NT2/D1 (cell line): ENCODE measurements at regions not wholly inside any gene's neighbourhood (a gene's known extent, or its start where the extent isn't known, plus 50 kb on each side); places are given as distances from the start of the nearest gene placed in this dataset.

Experiments
- DNase-seq: peaks from one replicate; pipeline ENCODE4 v3.0.0-alpha.2; 2011; ENCODE audit warnings: low read depth, low spot score
- H3K27me3 ChIP-seq: 2 replicates; pipeline ENCODE4 v1.6.0; 2011; ENCODE audit warnings: mild to moderate bottlenecking; ENCODE audit not compliant: insufficient read length, insufficient read depth
- H3K36me3 ChIP-seq: 2 replicates; pipeline ENCODE4 v1.6.1; 2011; ENCODE audit warnings: mild to moderate bottlenecking, low read length, mixed read lengths; ENCODE audit not compliant: insufficient read depth, insufficient read length
- H3K4me1 ChIP-seq: 2 replicates; pipeline ENCODE4 v1.5.1; 2011; ENCODE audit not compliant: insufficient read depth, insufficient read length
- H3K4me3 ChIP-seq: 2 replicates; pipeline ENCODE4 v1.5.1; 2011; ENCODE audit warnings: low read depth; ENCODE audit not compliant: insufficient read length
- H3K9ac ChIP-seq: 2 replicates; pipeline ENCODE4 v1.6.0; 2011; ENCODE audit warnings: low read depth; ENCODE audit not compliant: insufficient read length
- H3K9me3 ChIP-seq: 2 replicates; pipeline ENCODE4 v1.5.1; 2011; ENCODE audit warnings: mild to moderate bottlenecking, low read length; ENCODE audit not compliant: insufficient read depth
- SUZ12 ChIP-seq: IDR thresholded peaks from 2 replicates; pipeline ENCODE4 v1.6.1; 2011; ENCODE audit not compliant: insufficient read length, insufficient read depth; ENCODE audit errors: extremely low read depth
- YY1 ChIP-seq: IDR thresholded peaks from 2 replicates; pipeline ENCODE4 v1.6.1; 2011; ENCODE audit not compliant: insufficient read length, insufficient read depth
- ZNF274 ChIP-seq: IDR thresholded peaks from 2 replicates; pipeline ENCODE4 v1.6.1; 2011; ENCODE audit warnings: mild to moderate bottlenecking, low read depth, low read length

DNA sequence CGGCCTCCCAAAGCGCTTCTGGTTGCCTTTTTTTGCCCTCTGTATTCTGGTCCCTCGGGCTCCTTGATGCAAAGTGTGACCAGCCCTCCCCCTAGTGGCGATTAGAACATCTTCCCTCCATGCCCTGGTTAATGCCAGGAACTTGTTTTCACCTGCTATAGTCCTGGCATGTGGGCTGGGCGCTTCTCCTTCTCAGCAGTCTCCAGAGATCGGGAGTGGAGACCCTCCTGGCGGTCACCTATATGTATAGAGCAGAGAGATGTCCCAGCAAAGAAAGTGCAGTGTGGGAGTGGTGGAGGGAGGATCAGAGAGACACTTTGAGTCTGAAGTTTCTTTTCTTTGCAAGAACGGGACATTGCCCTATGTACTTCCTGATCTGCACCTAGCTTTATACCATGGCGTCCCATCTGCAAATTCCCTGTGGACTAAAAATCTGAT lies 264.1 kb downstream of the OTUD1 start:
- peak; percentile 85 for DNase-seq

DNA sequence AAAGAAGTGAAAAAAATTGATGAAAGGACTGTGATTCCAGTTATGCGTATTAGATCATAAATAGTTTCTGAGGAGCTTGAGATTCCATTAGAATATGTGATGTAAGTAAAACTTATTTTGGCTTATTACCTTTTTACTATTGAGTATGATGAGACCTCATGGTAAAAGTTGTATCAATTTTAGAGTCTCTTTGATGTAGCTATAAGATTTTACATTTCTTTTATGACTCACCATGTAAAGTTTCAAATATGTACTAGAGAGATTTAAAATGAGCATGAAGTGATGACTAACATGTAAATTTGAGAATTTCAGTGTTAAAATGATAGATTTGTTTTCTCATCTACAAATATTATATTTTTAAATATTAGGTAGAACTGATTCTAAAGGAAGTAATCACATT lies 276.5 kb downstream of the OTUD1 start:
- Histone ChIP-seq H3K9ac (no peak overlapping the region), H3K9me3 (no peaks in the 10 kb centered on the region), H3K27me3 (no peaks in the 10 kb centered on the region), H3K36me3 (no peaks in the 10 kb centered on the region), H3K4me3 (no peak overlapping the region), H3K4me1 (no peaks in the 10 kb centered on the region)
- no peak for DNase-seq
- TF ChIP-seq YY1 (no peak), SUZ12 (no peak), ZNF274 (no peak)

More for the DNA sequence above, 264.1 kb downstream of the OTUD1 start:
- Histone ChIP-seq H3K36me3 (no peaks in the 10 kb centered on the region), H3K4me1 (no peaks in the 10 kb centered on the region), H3K9me3 (peaks cover 25% of the 10 kb centered on the region), H3K9ac (no peak overlapping the region), H3K27me3 (peaks cover 24% of the 10 kb centered on the region), H3K4me3 (no peak overlapping the region)
- no peak for TF ChIP-seq SUZ12
- TF ChIP-seq ZNF274 = no peak
- TF ChIP-seq YY1 = no peak

- Histone ChIP-seq H3K9ac (no peak overlapping the region), H3K36me3 (no peaks in the 10 kb centered on the region), H3K4me1 (no peaks in the 10 kb centered on the region), H3K27me3 (no peaks in the 10 kb centered on the region), H3K4me3 (no peak overlapping the region), H3K9me3 (no peaks in the 10 kb centered on the region)
- no peak for DNase-seq
- TF ChIP-seq ZNF274 (no peak), SUZ12 (no peak), YY1 (no peak)
These were observed 279.0 kb downstream of the OTUD1 start for GRCh38 chr10:23717913-23718312.

DNA sequence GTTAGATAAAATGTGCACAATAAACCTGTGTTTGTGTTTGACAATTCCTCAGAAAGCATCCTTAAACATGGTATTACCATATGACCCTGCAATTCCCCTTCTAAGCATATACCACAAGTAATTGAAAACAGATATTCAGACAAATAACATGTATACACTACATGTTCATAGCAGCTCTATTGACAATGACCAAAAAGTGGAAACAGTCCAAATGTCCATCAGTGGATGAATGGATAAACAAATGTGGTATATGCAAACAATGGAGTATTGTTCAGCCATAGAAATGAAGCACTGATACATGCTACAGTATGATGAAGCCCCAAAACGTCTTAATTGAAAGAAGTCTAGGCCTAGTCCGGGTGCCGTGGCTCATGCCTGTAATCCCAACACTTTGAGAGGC lies 280.1 kb downstream of the OTUD1 start:
- no peak for DNase-seq
- Histone ChIP-seq H3K27me3 (no peaks in the 10 kb centered on the region), H3K36me3 (no peaks in the 10 kb centered on the region), H3K9me3 (no peaks in the 10 kb centered on the region), H3K4me1 (no peaks in the 10 kb centered on the region), H3K4me3 (no peak overlapping the region), H3K9ac (no peak overlapping the region)
- no peak for TF ChIP-seq YY1
- TF ChIP-seq SUZ12 = no peak
- no peak for TF ChIP-seq ZNF274

- Histone ChIP-seq H3K9ac (no peak overlapping the region), H3K27me3 (no peaks in the 10 kb centered on the region), H3K4me1 (no peaks in the 10 kb centered on the region), H3K4me3 (no peak overlapping the region), H3K9me3 (no peaks in the 10 kb centered on the region), H3K36me3 (no peaks in the 10 kb centered on the region)
- TF ChIP-seq YY1 = no peak
- no peak for TF ChIP-seq SUZ12
- no peak for DNase-seq
These were observed 284.9 kb downstream of the OTUD1 start for GRCh38 chr10:23723796-23724195.

GRCh38 chr10:23725548-23725947 lies 286.7 kb downstream of the OTUD1 start:
- Histone ChIP-seq H3K9me3 (no peaks in the 10 kb centered on the region), H3K9ac (no peak overlapping the region), H3K27me3 (no peaks in the 10 kb centered on the region), H3K4me3 (no peak overlapping the region), H3K36me3 (no peaks in the 10 kb centered on the region), H3K4me1 (no peaks in the 10 kb centered on the region)
- no peak for TF ChIP-seq ZNF274
- no peak for TF ChIP-seq YY1
- no peak for TF ChIP-seq SUZ12
- DNase-seq = no peak

GRCh38 chr10:23742368-23742767 lies 303.5 kb downstream of the OTUD1 start:
- Histone ChIP-seq H3K9ac (no peak overlapping the region), H3K36me3 (no peaks in the 10 kb centered on the region), H3K4me1 (no peaks in the 10 kb centered on the region), H3K9me3 (no peaks in the 10 kb centered on the region), H3K4me3 (no peak overlapping the region), H3K27me3 (no peaks in the 10 kb centered on the region)
- no peak for DNase-seq
- TF ChIP-seq SUZ12 (no peak), YY1 (no peak), ZNF274 (no peak)

DNA sequence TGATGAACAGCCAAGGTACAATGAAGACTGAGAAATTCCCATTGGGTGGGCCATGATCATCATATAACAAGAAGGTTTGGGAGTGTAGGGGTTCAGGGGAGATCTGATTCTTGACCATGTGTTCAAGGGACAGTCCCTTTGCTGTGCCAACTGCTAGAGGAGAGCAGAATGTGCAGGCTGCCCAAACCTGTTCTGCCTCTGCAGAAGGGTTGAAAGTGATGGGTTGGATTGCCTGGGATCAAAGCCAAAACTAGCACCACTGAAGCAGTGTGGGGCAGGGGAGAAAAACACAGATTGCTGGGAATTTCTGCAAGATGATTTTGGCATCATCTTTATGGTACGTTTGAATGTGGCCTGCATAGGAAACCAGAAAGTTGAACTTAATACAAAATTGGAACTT lies 303.9 kb downstream of the OTUD1 start:
- no peak for TF ChIP-seq ZNF274
- no peak for TF ChIP-seq YY1
- TF ChIP-seq SUZ12 = no peak
- Histone ChIP-seq H3K9me3 (no peaks in the 10 kb centered on the region), H3K27me3 (no peaks in the 10 kb centered on the region), H3K9ac (no peak overlapping the region), H3K4me1 (no peaks in the 10 kb centered on the region), H3K4me3 (no peak overlapping the region), H3K36me3 (no peaks in the 10 kb centered on the region)
- DNase-seq = no peak
